Endodermal cell (in vitro differentiated cells): ENCODE measurements at regions not wholly inside any gene's neighbourhood (a gene's known extent, or its start where the extent isn't known, plus 50 kb on each side); places are given as distances from the start of the nearest gene placed in this dataset.

Source experiments
- DNase-seq: peaks from one replicate; pipeline ENCODE4 v3.0.0-alpha.2; 2017
- H3K27ac ChIP-seq: 2 replicates; pipeline ENCODE4 v1.5.1; 2013; ENCODE audit warnings: mild to moderate bottlenecking, low read depth, low read length, moderate library complexity
- H3K27me3 ChIP-seq: 2 replicates; pipeline ENCODE4 v1.6.1; 2013; ENCODE audit warnings: mild to moderate bottlenecking, low read length, moderate library complexity; ENCODE audit not compliant: insufficient read depth, control insufficient read depth, poor library complexity, severe bottlenecking
- H3K36me3 ChIP-seq: 2 replicates; pipeline ENCODE4 v1.7.0; 2013; ENCODE audit warnings: mild to moderate bottlenecking, low read length, moderate library complexity; ENCODE audit not compliant: control insufficient read depth, insufficient read depth
- H3K4me1 ChIP-seq: one replicate; pipeline ENCODE4 v1.7.0; 2013; ENCODE audit warnings: low read length; ENCODE audit not compliant: control insufficient read depth, insufficient read depth
- H3K4me3 ChIP-seq: 2 replicates; pipeline ENCODE4 v1.5.1; 2013; ENCODE audit warnings: mild to moderate bottlenecking, low read length, moderate library complexity
- H3K9ac ChIP-seq: 2 replicates; pipeline ENCODE4 v1.6.1; 2013; ENCODE audit warnings: mild to moderate bottlenecking, low read length, moderate library complexity; ENCODE audit not compliant: poor library complexity, severe bottlenecking; ENCODE audit errors: extremely low read depth
- H3K9me3 ChIP-seq: 2 replicates; pipeline ENCODE4 v1.6.1; 2013; ENCODE audit warnings: mild to moderate bottlenecking, low read length, moderate library complexity; ENCODE audit not compliant: control insufficient read depth
- H3K27ac Mint-ChIP-seq: 2 replicates; pipeline ENCODE4 v1.8.0; 2020; ENCODE audit warnings: mixed read lengths
- H3K27me3 Mint-ChIP-seq: 2 replicates; pipeline ENCODE4 v1.8.0; 2021; ENCODE audit warnings: mild to moderate bottlenecking, mixed read lengths; ENCODE audit not compliant: insufficient read depth
- H3K36me3 Mint-ChIP-seq: 2 replicates; pipeline ENCODE4 v1.8.0; 2020; ENCODE audit warnings: low read depth, mixed read lengths
- H3K4me1 Mint-ChIP-seq: 2 replicates; pipeline ENCODE4 v1.8.0; 2020; ENCODE audit warnings: mixed read lengths
- H3K4me3 Mint-ChIP-seq: 2 replicates; pipeline ENCODE4 v1.8.0; 2020; ENCODE audit warnings: mild to moderate bottlenecking, moderate library complexity, mixed read lengths
- H3K9me3 Mint-ChIP-seq: 2 replicates; pipeline ENCODE4 v1.8.0; 2020; ENCODE audit warnings: mild to moderate bottlenecking, mixed read lengths
- WGBS, 2 experiments: methylation state at CpG; one replicate each; pipeline versions ENCODE4 v1.1.5 to v1.1.7; 2013; ENCODE audit warnings: missing lambda C conversion rate in 2 of 2, mixed read lengths in 1 of 2; ENCODE audit not compliant: insufficient coverage in 1 of 2, insufficient read length in 1 of 2; 5-methylcytosine and 5-hydroxymethylcytosine counted together
- TF ChIP-seq, protein P1 (sequence below): fragments of 200-600 bp; sonication (generic); conservative IDR thresholded peaks from 2 replicates; pipeline ENCODE4 v1.5.0; 2021; ENCODE audit warnings: antibody characterized with exemption, mild to moderate bottlenecking

DNA sequence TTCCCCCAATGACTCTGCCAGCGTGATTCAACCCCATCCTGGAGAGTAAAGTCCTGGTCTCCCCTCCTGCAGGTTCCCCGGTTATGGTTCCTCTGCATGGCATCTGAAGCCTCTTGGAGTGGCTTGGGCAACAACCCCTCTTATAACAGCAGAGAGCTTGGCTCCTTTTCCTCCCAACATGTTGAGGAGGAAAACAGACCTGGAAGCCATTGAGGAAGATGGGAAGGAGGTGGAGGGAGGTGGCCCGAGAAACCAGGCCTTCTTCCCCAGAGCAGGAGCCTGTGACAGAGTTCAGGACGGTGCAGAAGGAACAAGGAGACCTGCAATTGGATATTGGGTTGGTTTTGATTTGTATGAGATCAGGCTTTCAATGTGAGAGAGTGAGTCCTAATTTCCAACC, 184.0 kb upstream of the ADCY1 start:
- H3K9me3 Mint-ChIP-seq, result peaks cover 25% of the 10 kb centered on the region
- no peak overlapping the region for H3K27ac Mint-ChIP-seq
- 87 to 92% methylated on average over 3 to 4 of the region's 4 CpGs for WGBS, 2 experiments

DNA sequence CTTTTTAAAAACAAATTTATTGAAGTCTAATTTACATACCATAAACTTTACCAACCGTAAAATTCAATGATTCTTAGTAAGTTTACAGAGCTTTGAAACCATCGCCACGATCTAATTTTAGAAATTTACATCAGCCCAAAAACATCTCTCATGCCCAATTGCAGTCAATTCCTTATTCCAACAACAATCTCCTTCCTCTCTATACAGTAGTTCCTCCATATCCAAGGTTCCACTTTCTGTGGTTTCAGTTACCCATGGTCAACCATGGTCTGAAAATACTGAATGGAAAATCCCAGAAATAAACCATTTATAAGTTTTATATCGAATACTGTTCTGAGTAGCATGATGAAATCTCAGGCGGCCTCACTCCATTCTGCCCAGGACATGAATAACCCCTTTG, 183.4 kb upstream of the ADCY1 start:
- WGBS, 2 experiments, result 95 to 100% methylated on average over 3 to 5 of the region's 5 CpGs
- Mint-ChIP-seq H3K4me3 (no peak overlapping the region), H3K27me3 (no peaks in the 10 kb centered on the region), H3K4me1 (no peaks in the 10 kb centered on the region), H3K9me3 (peaks cover 27% of the 10 kb centered on the region), H3K36me3 (no peaks in the 10 kb centered on the region), H3K27ac (no peak overlapping the region)
- Histone ChIP-seq H3K4me3 (no peak overlapping the region), H3K27ac (no peak overlapping the region), H3K27me3 (no peaks in the 10 kb centered on the region), H3K36me3 (no peaks in the 10 kb centered on the region), H3K9ac (no peak overlapping the region), H3K4me1 (peaks cover 3% of the 10 kb centered on the region), H3K9me3 (peaks cover 42% of the 10 kb centered on the region)
- TF ChIP-seq, protein P1, sequence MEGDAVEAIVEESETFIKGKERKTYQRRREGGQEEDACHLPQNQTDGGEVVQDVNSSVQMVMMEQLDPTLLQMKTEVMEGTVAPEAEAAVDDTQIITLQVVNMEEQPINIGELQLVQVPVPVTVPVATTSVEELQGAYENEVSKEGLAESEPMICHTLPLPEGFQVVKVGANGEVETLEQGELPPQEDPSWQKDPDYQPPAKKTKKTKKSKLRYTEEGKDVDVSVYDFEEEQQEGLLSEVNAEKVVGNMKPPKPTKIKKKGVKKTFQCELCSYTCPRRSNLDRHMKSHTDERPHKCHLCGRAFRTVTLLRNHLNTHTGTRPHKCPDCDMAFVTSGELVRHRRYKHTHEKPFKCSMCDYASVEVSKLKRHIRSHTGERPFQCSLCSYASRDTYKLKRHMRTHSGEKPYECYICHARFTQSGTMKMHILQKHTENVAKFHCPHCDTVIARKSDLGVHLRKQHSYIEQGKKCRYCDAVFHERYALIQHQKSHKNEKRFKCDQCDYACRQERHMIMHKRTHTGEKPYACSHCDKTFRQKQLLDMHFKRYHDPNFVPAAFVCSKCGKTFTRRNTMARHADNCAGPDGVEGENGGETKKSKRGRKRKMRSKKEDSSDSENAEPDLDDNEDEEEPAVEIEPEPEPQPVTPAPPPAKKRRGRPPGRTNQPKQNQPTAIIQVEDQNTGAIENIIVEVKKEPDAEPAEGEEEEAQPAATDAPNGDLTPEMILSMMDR, result no peak
- no peak for DNase-seq

More for the DNA sequence above, 184.0 kb upstream of the ADCY1 start:
- H3K27me3 ChIP-seq, result no peaks in the 10 kb centered on the region
- H3K4me1 Mint-ChIP-seq, result no peaks in the 10 kb centered on the region
- H3K36me3 Mint-ChIP-seq, result no peaks in the 10 kb centered on the region
- TF ChIP-seq, protein P1, result no peak
- H3K9ac ChIP-seq, result no peak overlapping the region
- H3K4me1 ChIP-seq, result peaks cover 3% of the 10 kb centered on the region
- no peak overlapping the region for H3K27ac ChIP-seq
- H3K4me3 Mint-ChIP-seq, result no peak overlapping the region
- H3K4me3 ChIP-seq, result no peak overlapping the region
- H3K27me3 Mint-ChIP-seq, result no peaks in the 10 kb centered on the region
- no peak for DNase-seq
- peaks cover 37% of the 10 kb centered on the region for H3K9me3 ChIP-seq
- no peaks in the 10 kb centered on the region for H3K36me3 ChIP-seq

DNA sequence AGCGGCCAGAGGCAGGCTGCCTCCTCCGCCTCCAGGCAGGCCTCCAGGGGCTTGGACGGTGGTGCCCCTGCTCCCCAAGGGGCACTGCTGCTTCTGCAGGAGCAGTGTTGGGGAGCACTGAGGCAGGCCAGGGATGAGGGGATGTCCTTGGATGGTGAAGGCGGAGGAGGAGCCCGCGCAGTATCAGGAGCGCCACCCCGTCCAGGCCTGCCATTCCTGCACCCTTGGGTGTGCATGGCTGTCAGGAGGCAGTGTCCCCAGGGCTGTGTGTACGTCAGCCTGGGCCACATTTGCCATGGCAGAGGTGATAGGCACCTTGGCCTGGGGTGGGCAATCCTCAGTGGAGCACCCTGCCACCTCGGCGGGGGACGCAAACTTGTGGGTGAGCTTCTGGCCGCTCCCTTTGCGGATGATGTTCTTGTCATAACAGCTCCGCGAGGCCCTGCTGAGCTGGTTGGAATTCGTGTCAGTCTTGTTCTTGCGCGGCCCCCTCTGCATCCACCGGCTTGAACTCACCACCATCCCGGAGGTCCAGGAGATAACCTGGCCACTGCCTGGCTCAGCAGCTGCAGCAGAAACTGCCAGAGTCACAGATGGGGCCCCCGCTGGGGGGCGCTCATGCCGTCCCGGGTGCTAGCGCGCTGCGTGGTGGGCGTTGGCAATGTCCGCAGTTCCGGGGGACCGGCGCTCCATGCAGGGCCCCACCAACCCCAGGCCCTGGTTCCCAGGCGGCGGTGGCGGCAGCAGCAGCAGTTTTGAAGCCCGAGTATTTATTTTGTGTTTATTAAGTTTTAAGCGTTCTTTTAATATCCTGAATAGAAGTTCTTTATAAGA, 182.3 kb upstream of the ADCY1 start:
- Mint-ChIP-seq H3K4me3 (no peak overlapping the region), H3K4me1 (no peaks in the 10 kb centered on the region), H3K36me3 (no peaks in the 10 kb centered on the region), H3K27ac (no peak overlapping the region), H3K9me3 (peaks cover 34% of the 10 kb centered on the region), H3K27me3 (peaks cover 4% of the 10 kb centered on the region)
- Histone ChIP-seq H3K4me3 (no peak overlapping the region), H3K9me3 (peaks cover 50% of the 10 kb centered on the region), H3K27ac (no peak overlapping the region), H3K27me3 (peaks cover 6% of the 10 kb centered on the region), H3K36me3 (no peaks in the 10 kb centered on the region), H3K9ac (no peak overlapping the region), H3K4me1 (peaks cover 3% of the 10 kb centered on the region)
- peak; percentile 60 for DNase-seq
- TF ChIP-seq, protein P1, result peak; percentile 26
- WGBS, 2 experiments, result 95 to 100% methylated on average over 9 to 38 of the region's 38 CpGs
